NCI-H1694 treated with DMSO at 0.1 percent for 48 hours (cell line): ENCODE measurements at regions not wholly inside any gene's neighbourhood (a gene's known extent, or its start where the extent isn't known, plus 50 kb on each side); places are given as distances from the start of the nearest gene placed in this dataset.

ENCODE experiments used
- DNase-seq: peaks from one replicate; lab custom pipeline; 2025; lab: John Stamatoyannopoulos, UW

DNA sequence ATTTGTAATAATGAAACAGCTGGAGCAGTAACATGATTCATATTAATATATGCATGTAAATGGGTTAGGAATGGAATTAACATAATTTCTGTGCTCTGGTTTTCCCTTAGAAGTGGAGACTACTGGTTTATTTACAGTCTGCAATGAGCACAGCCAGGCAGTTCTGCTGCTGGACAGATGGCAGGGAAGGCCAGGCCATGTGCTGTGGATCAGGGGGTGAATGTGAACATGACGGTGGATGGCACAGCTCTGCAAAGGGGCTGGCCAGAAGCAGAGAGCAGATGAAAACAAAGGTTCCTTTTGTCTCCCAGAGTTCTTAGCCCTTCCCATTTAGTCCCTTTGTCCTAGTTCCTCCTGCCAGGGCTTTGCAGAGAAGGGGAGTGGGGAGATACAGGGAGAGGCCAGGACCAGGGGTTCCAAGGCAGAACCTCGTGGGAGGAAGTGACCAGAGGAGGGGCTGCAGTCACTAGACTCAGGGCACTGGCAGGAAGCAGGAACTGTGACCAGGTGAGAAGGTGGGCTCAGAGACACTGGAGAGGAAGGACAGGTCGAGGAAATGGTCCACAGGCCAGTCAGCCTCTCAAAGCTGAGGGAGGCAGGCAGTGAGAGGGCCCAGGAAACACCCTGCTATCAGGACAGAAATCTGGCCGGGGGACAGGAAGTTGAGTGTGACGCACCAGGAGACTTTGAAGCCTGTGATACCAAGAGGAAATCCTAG is 112.9 kb upstream of the ATP8B1 start:
- DNase-seq: peak; percentile 81

DNA sequence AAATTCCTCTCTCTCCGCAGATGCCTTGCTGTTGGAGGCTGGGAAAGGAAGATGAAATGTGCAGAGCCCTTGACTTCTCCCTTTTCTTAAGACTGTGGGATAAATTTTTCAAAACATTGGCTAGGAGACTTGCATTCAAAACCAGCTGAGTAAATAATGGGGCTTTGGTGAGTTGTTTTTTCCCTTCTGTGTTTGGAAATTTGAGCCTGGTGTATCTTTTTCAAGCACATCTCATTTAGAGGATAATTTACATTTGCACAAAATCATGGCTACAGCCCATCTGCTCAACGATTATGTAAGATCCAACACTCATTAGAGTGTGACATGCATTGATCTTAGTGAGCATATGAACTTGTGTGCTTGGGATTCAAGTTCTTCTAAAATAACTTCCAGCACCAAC is 112.1 kb upstream of the ATP8B1 start:
- peak; percentile 87 for DNase-seq

DNA sequence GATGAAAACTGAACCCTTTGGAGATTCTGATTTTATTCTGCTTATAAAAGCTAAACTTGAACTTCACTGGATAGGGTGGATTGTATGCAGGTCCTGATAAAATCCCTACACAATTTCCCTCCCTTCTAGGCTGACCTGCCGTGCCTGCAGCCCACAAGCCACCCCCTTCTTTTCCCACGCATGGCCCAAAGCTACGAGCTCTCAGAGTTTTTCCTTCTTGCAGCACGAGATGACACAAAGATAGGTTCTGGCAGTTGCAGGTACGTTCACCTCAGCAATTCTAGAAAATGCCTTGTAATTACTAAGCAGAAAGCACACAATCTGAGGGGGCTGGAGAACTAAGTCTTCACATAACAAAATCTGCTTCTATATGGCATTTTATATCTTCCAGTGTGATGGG is 110.6 kb upstream of the ATP8B1 start:
- DNase-seq: no peak

DNA sequence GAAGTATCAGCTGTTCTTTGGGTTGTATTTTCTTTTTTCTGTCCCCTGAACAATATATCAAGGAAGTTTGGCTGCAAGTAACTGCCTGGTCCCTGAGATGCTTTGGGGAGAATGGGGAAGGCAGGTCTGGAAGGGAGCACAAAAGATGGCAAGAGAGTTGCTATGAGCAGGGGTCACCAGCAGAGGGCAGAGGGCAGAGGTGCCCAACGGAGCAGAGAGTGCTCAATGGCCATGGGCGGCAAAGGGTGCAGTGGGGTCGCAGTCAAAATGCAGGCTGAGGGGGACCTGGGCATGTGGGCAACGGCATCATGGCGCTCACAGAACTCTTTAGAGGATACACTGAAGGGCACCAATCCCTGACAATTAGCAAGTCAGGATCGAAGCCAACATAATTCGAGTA is 107.7 kb upstream of the ATP8B1 start:
- no peak for DNase-seq

DNA sequence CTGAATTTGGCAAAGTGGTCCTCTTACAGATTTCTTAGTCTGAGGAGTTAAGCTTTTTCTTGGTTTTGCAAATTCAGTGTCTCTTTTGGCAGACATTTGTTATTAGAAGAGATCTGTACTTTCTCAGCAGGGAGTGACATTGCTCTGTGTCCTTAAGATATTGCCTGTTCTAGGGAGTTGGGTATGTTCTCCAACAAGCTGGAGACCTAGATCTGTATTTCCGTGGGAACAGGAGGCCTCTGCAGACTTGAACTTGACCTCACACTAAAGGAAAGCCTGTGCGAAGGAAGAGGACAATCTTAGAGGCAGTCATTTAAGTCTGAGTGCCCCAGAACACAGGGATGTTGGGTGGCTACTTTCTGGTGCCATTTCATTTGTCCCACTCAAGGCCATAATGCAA is 107.0 kb upstream of the ATP8B1 start:
- no peak for DNase-seq

DNA sequence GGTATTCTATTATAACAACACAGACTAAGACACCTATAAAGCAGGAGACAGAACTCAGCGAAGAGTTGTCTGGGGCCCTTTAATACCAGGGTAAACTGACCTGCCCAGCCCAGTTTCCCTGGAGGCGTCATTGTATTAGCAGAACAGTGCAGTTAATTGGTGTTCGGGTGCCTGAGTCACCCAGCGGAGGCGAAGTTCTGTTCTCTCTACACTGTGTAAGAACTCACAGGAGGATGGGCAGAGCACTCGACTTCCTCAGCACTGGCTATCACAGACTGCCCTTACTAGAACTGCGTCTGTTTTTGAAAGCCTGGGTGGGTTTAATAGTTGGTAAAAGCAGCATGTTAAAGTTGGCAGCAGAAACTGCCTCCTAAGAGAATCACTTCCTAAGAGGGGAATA is 106.5 kb upstream of the ATP8B1 start:
- no peak for DNase-seq

DNA sequence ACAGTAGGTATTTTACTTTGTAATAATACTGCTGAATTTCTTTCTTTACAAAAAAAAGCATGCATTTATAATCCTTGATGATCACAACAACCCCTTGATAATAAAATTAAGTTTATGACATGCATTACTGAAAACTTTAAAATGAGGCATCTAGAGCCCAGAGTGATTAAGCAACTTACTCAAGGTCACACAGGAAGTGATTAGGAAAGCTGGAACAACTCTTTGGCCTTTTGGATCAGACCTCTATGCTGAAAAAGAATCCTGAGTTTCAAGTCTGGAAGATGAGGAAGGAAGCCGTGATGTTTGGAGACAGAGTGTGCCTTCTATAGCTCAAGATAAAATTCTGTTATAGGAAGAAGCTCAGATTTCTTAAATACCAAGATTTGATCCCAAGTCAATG is 105.0 kb upstream of the ATP8B1 start:
- DNase-seq: no peak

DNA sequence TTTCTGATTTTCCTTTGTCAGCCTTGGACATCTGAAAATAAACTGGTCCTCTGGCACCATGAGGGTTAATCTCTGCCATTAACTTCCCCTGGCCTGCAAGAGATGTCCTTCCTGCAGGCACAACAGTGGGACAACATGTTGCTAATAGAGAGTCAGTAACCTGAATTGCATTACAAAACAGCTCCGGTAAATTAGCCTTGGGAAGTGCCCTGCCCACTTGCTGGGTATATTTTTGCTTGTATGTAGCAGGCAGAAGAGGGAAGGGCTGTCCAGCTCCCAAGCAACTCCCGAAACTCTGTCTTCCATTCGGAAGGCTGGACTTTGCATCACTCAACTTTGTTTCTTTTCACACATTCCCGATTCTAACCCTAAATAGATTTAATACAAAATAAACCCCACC is 104.4 kb upstream of the ATP8B1 start:
- no peak for DNase-seq

DNA sequence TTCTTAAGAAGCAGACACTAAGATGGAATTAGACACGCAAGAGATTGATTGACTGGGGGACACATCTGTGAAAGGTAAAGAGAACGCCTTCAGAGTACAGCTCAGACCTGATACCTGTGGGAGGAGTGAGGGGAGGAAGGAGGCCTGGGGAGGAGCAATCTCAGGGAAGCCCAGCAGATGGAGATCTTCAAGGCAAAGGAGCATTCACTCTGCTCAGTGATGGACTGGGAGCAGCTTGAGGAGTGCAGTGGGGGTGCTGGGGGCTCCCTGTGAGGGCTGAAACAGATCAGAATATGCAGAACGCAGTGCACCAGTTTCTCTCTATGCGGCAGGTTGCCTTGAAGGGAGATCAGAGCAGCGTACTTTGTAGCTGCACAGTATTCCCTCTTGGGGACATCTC is 103.7 kb upstream of the ATP8B1 start:
- DNase-seq: no peak

DNA sequence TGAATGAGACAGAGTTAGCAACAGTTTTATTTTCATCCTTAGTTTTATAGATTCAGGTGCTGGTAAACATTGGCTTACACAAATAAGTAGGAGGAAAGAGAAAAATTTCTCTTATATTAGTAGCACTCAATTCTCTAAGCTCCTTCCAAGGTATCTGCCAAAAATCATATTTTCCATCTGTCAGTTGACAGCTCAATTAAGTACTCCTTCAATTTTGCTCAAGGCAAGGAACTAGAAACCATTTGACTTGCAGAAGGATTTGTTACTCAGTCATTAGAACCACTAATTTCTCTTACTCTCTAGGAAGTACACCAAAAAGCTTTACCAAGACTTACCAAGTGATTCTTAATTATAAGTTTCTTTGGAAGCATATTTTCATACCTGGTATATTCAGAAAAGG is 101.4 kb upstream of the ATP8B1 start:
- no peak for DNase-seq

DNA sequence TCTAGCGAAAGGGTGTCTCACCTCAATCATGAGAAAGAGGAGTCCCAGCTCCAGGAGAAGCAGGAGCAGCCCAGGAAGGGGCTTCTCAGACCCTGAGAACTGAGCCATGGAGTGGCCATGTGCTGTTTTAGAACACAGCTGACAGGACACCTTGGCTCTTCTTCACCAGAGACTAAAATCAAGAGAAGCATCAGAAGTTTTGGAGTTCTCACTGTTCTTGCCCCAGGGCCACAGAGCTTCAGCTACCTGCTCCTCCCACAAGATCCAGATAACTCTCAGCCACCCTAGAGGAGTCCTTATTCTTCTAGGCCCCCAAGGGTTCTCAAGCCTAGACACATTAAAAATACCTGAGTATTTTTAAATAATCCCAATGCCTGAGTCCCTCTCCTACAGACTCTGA is 99.6 kb upstream of the ATP8B1 start:
- DNase-seq: no peak

DNA sequence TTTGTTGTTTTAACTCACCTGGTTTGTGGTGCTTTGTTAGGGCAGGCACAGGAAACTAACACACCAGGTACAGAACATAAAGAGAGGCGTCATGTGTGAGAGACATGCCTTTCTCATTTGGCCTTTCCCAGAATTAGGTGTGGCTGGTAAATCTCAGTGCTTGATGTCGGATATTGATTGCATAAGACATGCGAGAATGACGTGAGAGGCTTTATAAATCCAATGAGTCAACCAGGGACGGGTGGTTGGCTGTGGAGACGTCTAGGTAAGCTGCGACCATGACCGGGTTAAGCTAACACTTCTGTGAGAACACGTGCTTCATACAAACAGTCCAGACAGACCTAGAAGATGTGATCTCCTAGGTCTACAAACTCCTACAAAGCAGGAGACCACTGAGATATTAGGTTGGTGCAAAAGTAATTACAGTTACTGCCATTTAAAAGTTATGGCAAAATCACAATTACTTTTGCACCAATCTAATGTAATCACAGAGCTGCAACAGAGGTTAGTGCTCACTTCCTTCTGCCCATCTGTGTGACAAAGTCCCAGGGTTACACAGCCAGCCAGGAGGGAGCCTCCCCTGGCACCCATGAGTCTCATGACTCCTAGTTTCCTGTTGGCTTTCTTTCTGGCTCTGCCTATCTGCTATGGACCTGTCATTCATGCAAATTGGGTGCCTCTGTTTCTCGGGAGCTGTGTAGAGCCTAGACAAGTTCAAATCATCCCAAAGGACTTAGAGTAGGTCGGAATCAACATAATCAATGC is 98.9 kb upstream of the ATP8B1 start:
- no peak for DNase-seq

DNA sequence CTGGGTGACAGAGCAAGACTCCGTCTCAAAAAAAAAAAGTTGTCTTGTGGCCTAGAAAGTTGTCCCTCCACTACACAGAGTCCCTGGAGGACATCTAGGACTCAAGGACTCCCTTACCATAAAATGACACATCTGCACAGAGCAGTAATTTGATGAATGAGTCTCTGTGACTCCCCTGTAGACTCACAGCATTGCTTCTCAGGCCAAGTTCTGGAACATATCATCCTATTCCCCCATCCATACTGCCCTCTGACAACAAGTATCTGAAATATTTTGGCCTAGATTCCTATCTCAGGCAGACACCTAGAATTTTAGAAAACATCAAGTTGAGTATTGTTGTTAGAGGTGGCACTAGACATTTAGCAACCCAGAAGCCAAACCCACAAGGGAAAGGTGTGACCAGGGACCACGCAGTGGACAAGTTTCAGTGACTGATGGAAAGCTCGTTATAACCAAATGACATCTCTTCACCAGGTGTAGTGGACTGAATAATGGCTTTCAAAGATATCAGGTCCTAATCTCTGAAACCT is 97.9 kb upstream of the ATP8B1 start:
- DNase-seq: no peak

DNA sequence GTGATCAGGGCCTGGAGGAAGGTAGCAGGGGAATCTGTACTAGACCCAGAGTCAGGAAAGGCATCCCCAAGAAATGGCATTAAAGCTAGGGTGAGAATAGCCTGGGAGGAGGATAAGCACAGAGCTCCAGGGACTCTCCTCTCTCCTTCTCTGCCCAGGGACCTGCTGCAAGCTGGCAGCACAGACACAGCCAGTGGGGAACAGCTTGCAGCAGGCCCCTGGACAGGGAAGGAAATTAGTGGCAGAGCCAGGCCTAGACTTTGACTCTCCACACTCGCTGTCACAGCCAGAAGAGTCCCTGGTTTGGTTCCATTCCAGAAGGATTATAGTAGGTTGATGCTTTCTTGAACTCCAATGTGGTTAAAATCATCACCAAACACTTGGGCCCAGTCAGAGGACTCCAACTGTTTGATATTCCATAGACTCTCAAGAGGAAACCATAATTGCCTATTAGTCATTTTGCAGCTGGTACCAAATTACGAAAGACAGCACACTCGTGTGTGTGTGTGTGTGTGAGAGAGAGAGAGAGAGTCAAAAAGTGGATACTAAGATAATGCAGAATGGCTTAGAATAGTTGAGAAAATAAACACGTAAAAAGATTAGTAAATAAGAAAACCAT is 95.5 kb upstream of the ATP8B1 start:
- no peak for DNase-seq

DNA sequence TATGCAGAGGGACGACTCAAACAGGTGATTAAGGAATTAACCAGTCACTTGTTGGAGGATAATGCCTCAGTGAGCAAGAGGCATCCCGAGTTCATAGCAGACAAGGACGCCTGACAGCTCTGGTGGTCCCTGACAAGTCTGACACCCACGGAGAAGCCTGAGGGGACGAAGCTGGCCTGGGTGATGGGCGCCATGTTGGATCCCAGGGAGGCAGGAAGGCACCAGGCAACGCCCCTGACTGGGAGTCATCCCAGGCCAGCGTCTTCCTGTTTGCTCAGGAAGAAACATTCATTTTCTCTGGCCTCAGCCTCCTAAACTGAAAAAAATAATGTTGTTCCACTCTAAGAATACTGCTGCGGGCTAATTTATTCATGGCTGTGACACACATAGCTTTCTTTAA is 92.1 kb upstream of the ATP8B1 start:
- DNase-seq: no peak

DNA sequence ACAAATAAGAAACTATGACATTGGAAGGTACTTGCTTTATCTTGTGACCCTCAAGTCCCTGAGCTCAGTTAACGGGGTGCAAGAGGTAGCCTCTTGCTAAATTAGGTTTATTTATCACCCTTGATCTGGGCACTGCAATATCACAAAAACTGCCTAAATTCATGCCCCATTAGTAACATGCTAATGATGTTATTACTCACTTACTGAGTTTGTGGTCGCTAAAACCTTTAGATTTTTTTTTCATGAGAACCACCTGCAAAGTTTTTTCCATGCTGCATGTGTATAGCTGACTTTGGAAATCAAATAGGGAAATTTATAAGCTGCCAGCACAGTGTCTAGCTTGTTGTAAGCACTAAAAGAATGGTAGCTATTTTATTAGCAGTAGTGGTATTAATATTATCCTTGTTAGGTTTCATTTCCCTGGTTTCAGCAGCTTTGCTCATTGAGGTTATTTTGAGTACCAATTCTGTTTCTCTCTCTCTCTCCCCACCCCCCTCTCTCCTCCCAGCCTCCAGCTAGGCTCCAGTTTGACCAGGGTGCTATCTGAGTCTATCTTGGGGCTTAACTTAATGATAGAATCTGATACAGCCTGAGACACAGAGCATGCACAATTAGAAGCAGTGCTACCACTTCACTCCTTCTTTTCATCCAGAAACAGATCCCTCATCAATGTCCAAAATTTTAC is 88.7 kb upstream of the ATP8B1 start:
- DNase-seq: no peak

DNA sequence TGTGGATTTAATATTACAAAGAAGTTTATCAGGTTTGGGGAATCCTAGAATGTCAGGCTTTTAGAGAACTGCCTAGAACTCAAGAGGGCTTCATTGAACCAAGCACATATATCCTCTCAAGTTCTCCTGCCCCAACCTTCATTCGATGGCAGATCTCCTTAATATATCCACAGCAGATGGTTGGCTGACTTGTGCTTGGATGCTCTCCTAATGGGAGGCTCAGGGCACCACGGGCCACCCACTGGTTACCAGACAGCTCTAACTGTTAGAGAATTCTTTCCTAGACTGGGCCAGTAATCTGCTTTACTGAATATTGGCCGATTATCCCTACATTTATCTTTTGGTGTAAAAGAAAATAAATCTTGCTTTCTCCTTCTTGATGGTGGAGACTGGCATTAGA is 87.2 kb upstream of the ATP8B1 start:
- no peak for DNase-seq

DNA sequence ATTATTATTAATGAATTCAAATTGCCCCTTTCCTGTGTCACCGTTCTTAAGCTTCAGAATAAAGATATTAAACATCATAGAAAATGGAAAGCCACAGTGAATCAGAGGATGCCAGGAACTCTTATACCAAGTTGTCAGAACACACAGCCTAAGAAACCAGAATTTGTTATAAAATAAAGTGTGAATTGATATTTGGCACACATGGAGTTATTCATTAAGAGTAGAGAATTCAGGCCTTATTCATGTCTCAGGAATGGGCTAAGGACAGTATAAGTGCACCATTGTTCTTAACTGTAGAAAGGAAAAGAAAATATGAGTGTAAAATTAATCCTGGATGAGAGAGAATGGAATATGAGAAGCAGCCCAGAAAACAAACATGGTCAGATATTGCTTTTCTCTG is 86.7 kb upstream of the ATP8B1 start:
- no peak for DNase-seq

DNA sequence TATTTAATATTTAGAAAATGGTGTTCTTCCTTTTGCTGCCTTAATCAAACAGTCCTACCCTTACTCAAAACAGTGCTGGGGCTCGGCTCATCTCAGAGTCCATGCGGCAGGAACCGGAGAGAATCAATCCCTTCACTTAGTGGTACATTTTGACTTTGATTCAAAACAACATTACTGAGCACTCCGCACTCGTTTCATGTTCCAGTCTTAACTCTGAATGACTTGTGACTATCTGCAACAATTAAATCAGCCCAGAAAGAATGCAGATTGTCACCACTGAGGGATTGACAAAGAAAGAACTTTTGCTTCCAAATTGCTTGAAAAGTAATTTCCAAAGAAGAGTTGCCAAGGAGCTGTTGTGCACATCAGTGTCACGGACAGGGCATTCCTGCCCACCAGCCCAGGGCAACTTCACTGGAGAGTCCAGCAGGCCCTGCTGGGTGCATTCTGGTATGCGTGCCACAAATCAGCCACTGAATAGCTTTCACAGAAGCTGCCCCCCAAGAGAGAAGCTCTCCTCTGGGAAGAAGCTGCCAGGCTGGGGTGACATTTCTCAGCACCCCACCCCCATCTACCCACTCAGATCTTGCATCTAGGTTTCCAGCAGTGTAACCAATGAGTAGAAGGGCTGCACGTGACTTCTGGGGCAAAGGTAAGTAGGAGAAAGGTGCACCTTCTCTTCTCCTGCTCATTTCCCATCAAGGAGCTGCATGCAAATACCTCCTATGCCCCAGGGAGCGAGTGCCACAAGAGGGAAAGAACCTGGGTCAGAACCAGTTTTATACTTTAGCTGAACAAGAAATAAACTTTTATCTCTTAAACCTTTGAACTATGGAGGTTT is 84.6 kb upstream of the ATP8B1 start:
- no peak for DNase-seq

DNA sequence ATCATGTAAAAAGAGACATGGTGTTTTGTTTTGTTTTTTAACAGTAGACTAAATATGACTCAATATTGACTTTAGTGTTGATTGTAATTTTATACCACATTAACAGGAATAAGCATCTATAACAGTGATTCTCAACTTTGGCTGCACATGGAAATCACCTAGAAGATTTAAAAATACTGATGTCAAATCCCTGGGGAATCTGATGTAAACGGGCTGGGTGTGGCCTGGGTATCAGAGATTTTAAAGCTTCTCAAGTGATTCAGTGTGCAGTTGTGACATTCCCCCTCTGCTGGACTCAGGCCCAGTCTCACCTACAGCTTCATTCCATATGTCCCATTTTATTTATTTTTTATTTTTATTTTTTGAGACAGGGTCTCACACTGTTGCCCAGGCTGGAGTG is 82.8 kb upstream of the ATP8B1 start:
- no peak for DNase-seq

DNA sequence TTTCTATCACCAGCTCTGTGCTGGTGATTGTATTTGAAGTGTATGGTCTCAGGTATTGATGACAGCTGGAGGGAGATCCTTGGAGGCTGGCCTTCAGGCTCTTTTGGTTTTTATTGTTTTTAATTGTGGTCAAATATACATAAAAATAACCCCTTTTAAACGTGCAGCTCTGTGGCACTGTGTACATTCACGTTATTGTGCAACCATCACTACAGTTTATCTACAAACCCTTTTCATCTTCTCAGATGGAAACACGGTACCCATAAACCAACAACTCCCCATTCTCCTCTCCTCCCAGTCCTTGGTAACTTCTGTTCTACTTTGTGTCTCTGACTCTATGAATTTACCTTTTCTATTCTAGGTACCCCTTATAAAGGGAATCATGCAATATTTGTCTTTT is 79.3 kb upstream of the ATP8B1 start:
- no peak for DNase-seq
